GM18861 (cell line): ENCODE measurements at regions not wholly inside any gene's neighbourhood (a gene's known extent, or its start where the extent isn't known, plus 50 kb on each side); places are given as distances from the start of the nearest gene placed in this dataset.
"Not testable (repeated sequence)": the region's sequence is repeated elsewhere in the genome, so short reads cannot be mapped to it uniquely, and the experiment has no call there.

Source experiments
- ATAC-seq: cut with Tn5 transposase; IDR thresholded peaks from one replicate; pipeline ENCODE4 v1.9.1; 2021; ENCODE audit not compliant: unreplicated experiment

DNA sequence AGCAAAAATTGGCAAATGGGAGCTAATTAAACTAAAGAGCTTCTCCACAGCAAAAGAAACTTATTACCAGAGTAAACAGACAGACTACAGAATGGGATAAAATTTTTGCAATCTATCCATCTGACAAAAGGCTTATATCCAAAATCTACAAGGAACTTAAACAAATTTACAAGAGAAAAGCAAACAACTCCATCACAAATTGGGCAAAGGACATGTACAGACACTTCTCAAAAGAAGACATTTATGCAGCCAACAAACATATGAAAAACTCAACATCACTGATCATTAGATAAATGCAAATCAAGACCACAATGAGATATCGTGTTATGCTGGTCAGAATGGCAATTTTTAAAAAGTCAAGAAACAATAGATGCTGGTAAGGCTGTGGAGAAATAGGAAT lies 315.6 kb downstream of the DMAC1 start:
- not testable (repeated sequence) for ATAC-seq

DNA sequence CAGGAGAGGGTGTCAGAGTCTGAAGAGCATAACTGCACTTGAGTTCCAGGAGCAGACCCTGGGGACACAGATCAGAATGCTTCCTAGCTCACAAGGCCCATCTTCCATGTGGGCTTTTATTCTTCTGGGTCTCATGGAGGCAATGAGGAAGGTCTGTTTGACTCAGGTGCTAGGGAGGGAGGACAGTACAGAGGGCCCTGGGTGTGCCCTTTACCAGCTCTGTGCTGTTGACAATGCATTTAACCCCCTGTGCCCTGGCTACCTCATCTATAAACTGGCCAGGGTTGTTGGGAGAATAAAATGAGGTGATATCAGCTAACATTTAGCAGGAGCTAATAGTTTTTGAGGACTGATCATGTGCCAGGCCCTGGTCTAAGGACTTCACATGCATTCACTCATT lies 318.0 kb downstream of the DMAC1 start:
- no peak for ATAC-seq

DNA sequence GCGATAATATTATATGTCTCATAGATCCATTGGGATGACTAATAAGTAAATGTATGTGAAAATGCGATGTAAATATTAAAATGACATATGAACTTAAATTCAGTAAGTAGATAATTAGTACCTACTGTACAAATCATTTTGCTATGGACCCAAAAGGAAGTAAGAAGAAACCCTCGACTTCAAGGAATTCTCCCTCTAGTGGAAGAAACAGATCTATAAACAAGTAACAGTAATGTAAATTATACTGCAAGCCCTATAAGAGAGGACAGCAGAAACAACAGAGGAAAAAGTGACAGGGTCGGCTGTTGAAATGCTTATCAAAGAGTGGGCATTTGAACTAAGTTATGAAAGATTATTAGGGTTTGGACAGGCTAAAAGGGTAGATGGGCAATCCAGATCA lies 320.3 kb downstream of the DMAC1 start:
- no peak for ATAC-seq

DNA sequence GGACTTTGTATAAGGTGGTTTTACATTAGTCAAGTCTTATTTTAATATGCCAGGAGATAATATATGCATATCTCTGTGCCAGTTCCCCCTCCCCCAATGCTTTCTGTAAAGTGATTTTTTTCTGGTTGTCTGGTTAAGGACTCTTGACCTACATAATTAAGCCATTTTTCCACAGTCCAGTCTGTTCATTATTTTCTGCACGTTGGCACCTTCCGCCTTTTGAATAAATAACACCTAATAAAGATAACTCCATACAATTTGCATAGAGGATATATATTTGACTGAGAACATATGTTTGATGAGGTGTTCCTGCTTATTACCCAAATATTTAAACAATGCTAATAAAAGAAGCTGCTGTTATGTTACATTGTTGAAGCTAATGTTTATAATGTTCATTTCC lies 320.9 kb downstream of the DMAC1 start:
- no peak for ATAC-seq

DNA sequence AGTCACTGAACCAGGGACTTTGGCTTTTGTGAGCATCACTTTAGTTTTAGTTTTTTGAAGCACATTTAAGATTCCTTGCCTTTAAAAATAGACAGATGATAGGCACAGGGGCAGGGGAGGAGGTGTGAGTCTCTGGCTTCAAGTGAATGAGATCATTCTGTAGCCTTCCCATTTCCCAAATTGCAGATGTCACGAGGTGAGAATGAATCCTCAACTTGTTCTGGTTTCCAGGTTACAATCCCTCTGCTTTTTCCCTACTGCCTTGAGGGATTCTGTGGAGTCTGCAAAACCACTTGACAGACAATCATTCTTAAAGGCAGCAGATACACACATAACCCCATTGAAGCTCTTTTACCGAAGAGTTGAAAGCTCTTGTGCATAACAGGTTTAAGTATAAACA lies 332.4 kb downstream of the DMAC1 start:
- no peak for ATAC-seq

DNA sequence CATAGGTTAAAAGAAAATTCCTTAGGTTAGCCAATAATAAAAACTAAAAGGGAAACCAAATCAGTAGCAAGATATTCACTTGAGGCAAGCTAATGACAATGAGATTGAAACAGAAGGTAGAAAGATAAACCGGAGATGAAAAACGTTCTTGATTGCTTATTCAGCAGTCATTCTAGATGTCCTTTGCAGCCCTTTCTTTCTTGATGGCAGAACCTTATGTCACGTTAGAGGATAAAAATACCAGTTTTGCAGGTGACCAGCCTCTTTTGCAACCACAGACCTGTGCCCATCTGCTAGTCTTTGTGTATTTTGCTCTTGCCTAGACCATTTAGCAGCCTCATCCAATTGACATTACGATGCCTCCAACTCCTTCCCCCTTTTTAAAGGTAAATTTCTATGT lies 337.8 kb downstream of the DMAC1 start:
- no peak for ATAC-seq

DNA sequence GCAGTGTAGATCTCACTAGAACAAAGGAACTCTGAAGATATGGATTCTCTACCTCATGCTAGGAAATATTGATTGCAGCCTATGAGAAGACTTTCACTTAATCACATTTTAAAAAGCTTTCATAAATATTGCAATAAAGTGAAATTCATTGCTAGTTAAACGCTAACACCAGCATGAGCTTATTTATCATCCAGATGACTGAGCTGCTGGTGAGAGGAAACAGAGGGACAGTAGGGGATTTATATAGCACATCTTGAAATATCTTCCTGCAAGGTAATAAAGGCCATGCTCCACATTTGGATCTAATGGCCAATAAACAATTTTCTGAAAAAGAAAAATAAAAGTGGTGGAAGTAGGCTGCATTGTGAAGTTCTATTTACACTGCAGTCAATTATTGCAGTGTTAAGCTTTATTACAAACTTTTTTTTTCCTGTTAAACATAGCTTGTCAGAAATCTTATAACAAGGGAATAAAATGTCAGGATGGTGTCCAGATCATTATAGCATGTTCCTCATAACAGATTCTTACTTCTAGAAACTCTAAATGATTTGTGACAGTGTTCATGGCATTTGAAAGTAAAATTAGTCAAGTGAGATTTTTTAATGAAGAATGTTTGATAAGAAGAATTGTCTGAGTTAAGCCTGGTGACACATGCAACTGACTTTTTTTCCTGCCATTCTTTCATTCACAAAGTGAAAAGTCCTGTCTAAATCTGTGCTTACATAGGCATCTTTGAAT lies 342.6 kb downstream of the DMAC1 start:
- no peak for ATAC-seq

DNA sequence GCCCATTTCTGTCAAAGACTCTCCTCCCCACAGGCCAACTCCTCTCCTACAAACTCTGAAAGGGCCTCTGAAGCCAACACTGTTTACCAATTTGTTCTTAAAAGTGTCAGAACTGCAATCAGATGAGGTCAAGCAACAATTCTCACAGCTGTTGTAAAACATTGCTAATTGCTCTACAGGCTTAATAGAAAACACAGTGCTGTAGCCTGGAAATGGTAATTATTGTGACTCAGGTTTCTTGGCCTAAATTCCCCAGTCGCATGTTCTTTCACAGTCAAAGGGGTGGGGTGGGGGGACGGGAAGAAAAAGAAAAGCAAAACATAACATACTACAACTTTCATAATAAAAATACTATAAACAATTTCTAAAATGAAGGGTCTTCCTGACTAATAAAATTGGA lies 343.2 kb downstream of the DMAC1 start:
- no peak for ATAC-seq

DNA sequence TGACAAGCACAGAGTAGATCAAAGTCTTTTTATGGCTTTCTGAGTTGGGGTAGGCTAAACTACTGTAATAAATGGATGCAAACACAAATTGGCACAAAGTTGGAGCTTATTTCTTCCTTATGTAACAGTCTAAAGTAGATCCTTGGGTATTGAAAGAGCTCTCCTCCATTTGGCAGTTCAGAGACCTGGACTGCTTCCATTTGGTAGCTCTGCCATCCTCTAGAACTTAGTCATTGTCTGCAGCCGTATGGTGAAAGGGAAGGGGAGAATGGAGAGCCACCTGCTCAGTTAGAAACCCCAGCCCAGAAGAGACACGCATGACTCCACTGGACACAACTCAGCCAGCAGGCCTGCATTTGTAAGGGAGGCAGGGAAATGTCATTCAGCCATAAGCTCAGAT lies 345.0 kb downstream of the DMAC1 start:
- ATAC-seq: no peak

DNA sequence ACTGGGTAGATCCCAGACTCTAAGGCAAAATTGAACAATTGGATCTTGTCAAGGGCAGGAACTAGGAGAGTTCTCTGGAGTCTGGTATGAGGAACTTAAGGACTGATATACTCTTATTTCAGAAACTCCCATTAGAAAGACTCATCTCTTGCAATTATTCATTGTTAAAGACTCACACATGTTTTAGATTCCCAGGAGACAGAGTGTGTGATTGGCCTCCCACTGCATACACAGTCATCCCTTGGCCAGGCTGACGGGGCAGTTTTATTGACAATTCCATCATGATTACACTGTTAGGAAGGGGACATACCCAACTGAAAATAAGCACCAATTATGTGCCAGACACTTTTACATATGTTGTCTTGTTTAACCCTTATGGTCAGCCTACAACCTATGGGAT lies 347.2 kb downstream of the DMAC1 start:
- no peak for ATAC-seq

DNA sequence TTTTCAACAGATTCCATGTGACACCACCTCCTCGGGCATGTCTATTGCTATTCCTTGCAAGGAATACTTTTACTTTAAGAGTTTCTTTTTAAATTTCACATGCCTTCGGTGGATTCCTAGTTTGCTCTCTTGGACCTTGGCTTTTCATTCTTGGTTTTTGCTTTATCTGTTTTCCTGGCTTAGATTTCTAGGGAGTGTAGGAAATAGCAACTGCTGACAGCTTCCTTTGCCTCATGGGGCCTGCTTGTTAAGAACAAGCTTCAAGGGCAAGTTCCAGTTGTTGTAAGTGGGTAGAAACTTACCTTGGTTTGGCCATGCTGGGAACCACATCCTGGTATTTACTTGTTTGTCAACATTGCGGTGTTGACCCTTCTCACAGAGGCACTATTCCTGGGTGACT lies 348.5 kb downstream of the DMAC1 start:
- no peak for ATAC-seq

DNA sequence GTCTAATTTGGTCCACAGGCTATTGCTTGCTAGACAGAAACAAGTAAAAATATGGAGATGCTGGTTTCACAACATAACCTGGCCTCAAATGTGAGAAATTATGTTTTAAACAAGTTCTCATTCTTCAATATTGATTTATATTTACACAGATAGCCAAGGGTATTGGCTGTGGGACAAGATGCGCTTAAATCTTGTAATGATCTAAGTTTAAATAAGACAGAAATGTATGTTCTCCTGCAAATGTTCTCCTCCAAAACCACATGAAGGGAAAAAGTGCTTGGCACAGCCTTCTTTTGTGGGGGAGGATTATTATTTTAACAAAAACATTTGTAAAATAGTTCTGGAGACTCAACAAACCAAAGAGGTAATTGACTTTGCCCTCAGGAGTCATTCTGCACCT lies 356.0 kb downstream of the DMAC1 start:
- ATAC-seq: no peak

DNA sequence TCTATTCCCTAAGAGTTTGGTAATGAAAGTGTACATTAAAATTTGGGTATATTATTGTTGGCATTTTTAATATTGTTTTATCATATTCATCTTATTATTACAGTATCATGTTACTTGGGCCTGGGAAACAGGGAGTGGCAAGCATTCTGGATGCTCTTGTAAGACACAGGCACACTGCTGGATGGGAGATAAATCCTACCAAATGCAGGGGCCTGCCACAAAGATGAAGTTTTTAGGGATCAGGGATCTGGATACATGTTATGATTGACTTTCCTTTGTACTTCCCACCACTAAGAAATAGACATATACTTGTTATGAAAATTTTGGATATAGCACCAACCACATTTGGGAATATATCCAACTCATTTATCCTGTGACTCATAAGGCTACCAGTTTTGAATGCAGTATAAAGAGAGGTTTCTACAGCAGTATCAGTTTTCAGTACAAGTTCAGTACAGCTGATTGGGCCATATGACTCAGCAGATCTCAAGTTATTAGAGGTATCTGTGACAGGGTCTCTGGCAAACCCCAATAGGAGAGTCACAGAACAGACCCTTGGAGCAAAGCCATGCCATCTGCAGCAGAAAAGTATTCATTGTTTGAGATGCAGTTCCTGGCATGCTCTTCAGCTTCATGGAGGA lies 360.1 kb downstream of the DMAC1 start:
- ATAC-seq: no peak

DNA sequence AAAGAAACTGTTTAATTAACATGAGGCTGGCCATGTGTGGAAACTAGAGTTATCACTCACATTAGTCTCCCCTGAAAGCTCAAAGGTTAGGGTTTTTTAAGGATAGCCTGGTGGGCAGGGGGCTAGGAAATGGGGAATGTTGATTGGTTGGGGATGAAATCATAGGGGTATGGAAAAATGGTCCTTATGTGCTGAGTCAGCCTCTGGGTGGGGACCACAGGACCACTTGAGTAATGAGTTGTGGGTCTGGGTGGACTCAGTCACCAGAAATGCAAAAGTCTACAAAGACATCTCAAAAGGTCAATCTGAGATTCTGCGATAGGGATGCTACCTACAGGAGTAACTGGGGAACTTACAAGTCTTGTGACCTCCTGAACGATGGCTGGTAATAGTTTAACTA lies 362.8 kb downstream of the DMAC1 start:
- ATAC-seq: no peak

DNA sequence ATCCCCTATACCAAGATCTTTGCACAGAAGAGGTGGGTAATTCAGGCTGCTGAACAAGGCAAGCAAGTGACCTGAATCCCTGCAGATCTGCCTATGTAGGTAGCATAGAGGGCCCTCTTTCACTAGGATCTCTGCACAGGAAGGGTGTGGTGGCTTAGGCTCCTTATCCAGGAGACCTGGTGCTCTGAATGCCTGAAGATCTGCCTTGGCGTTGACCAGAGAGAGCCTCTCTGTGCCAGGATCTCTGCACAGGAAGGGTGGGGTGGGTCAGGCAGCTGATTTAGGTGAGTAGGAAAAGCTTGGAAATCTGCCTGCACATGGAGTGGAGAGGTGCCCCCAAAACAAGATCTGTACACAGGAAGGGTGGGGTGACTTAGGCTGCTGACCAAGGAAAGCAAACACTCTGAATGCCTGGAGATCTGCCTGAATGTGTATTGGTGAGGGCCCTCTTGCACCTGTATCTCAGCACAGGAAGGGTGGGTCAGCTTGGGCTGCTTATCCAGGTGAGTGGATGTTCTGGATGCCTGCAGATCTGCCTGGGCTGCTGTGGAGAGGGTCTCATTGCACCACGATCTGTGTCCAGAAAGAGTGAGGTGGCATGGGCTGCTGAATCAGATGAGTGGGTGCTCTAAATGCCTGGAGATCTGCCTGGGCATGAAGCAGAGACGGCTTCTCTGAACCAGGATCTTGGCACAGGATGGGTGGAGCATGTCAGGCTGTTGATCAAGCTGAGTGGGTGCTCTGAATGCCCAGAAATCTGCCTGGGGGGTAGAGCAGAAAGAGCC lies 365.9 kb downstream of the DMAC1 start:
- ATAC-seq: no peak

DNA sequence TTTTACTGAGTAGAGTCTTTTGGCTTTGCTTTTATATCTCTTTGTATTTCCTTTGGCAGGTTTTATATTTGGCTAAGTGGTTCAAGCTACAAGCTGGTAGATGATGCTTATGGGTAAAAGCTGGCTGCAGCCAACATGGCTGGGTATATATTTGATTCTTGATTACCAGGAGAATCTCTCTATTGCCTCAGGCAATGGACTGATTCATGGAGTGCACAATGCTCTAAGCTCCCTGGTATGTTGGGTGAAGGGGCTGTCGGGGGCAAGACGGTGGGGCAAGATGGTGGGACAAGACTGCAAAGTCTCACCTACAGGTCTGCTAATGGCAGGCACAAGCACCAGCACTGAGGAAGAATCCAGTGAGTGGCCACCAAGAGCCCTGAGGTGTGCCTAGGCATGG lies 366.6 kb downstream of the DMAC1 start:
- no peak for ATAC-seq

DNA sequence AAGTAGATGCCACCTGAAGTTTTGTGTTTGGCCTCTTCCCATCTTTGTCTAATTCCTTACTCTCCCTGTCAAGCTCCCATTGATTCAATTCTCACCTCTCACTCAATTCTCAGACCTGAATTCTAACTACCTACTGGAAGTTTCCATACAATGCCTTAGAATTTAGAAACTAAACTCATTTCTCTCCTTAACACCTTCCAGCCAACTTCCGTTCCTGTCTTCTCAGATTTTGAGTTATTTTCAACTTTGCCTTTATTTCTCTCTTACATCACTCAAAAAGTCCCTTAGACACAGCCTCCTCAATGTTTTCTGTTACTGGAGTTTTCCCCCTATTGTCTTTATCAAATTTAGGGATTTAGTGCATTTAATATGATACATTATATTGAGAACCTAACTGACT lies 382.2 kb downstream of the DMAC1 start:
- ATAC-seq: not testable (repeated sequence)

DNA sequence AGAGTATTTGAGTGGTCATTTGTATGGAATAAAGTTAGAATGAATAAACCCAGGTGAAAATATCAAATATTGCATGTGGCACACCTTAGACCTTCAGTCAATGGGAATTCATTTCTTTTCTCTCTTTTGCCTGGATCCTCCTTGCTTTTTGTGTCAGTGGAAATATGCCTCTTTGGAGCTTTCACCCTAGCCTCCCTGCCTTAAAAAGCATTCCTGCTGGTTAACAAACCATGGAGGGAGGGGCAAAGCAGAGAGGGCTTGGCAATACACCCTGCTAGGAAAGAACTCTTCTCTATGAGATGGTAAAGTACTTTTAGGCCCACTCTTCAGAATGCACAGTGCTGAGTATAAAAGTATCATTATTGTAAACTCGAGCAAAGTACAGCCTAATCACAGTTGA lies 383.7 kb downstream of the DMAC1 start:
- ATAC-seq: no peak

DNA sequence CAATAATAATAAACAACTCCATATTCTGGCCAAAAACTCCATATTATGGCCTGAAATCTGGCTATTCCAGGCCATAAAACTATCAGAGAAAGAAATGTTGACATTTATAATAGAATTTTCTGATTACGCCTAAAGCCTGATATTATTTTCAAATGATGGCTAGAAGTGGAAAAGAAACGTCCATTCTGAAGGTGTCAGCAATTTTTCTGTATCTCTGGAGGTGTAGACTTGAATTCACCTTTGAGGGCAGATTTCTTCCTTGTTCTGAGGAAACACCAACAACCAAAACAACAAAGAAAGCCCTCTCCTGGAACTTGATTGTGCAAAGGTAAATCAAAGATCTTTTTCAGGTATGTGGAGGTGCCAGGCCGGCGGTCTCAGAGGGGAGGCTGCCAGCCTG lies 390.7 kb downstream of the DMAC1 start:
- ATAC-seq: no peak

DNA sequence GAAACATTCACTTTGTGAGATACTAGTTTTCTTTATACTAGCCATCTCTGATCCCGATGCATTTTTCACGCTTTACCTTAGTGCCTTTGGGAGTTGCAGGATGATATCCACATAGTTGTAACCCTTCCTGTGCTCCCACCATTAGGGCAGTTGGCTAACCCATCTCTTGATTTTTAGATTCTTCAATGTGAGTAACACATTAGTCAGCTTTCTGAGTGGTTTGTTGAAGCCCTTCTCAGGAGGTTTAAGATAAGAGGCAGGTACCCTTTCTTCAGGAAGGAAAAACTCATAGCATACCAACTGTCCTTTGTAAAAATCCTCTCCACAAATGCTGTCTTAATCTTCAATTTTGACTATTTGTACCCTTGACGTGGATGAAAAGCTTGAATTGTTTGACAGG lies 392.3 kb downstream of the DMAC1 start:
- no peak for ATAC-seq

DNA sequence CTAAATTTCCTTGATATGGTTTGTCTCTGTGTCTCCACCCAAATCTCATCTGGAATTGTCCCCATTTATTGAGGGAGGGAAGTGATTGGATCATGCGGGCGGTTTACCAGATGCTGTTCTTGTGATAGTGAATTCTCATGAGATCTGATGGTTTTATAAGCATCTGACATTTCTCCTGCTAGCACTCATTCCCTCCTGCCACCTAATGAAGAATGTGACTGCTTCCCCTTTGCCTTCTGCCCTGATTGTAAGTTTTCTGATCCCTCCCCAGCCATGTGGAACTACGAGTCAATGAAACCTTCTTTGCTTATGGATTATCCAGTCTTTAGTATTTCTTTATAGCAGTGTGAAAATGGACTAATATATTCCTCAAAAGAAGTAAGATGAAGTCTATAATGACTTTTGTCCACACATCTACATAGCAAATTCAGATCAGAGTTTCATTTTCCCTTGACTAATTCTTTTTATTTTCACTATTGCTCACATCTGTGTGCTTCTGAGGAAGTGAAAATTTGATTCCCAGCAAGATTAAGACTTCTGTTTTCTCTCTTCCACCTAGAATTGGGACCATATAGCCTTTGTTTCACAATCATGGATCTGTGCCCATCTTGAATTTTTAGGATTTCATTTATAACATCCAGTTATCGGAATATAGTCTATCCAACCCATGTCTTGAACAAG lies 393.5 kb downstream of the DMAC1 start:
- ATAC-seq: peak; percentile 86
